Osteoblast (primary cell): ENCODE measurements at regions not wholly inside any gene's neighbourhood (a gene's known extent, or its start where the extent isn't known, plus 50 kb on each side); places are given as distances from the start of the nearest gene placed in this dataset.

ENCODE experiments used
- DNase-seq: peaks from one replicate; pipeline ENCODE4 v3.0.0; 2011; ENCODE audit warnings: low spot score, mixed read lengths; ENCODE audit not compliant: insufficient read length; ENCODE audit errors: missing footprints
- H2AFZ ChIP-seq: 2 replicates; pipeline ENCODE4 v1.6.0; 2011; ENCODE audit warnings: mild to moderate bottlenecking, low read length
- H3K27ac ChIP-seq: 2 replicates; pipeline ENCODE4 v1.5.1; 2011; ENCODE audit warnings: mild to moderate bottlenecking, low read depth, low read length, moderate library complexity
- H3K27me3 ChIP-seq: 2 replicates; pipeline ENCODE4 v1.6.0; 2012; ENCODE audit warnings: mild to moderate bottlenecking, control low read depth, inconsistent platforms, low read length, moderate library complexity; ENCODE audit not compliant: insufficient read depth
- H3K36me3 ChIP-seq: 2 replicates; pipeline ENCODE4 v1.5.1; 2011; ENCODE audit warnings: mild to moderate bottlenecking, low read length, control low read depth, moderate library complexity; ENCODE audit not compliant: insufficient read depth
- H3K4me1 ChIP-seq: 2 replicates; pipeline ENCODE4 v1.5.1; 2011; ENCODE audit warnings: mild to moderate bottlenecking, low read length, control low read depth, moderate library complexity; ENCODE audit not compliant: insufficient read depth
- H3K4me2 ChIP-seq: 2 replicates; pipeline ENCODE4 v1.6.0; 2011; ENCODE audit warnings: mild to moderate bottlenecking, low read length; ENCODE audit not compliant: insufficient read depth
- H3K4me3 ChIP-seq: fragments of 200-600 bp; sonication (generic); 3 replicates; pipeline ENCODE4 v1.5.1; 2012; ENCODE audit warnings: mild to moderate bottlenecking, low read length, inconsistent platforms; ENCODE audit not compliant: insufficient read depth
- H3K79me2 ChIP-seq: 2 replicates; pipeline ENCODE4 v1.6.0; 2012; ENCODE audit warnings: mild to moderate bottlenecking, low read length, control low read depth, inconsistent platforms; ENCODE audit not compliant: insufficient read depth
- H3K9me3 ChIP-seq: 2 replicates; pipeline ENCODE4 v1.5.1; 2011; ENCODE audit warnings: low read depth, low read length, control low read depth
- H4K20me1 ChIP-seq: 2 replicates; pipeline ENCODE4 v1.6.0; 2012; ENCODE audit warnings: mild to moderate bottlenecking, low read length, control low read depth; ENCODE audit not compliant: insufficient read depth
- TF ChIP-seq, protein P1 (sequence below): IDR thresholded peaks from 2 replicates; pipeline ENCODE4 v1.5.1; 2011; ENCODE audit warnings: mild to moderate bottlenecking, low read depth, low read length, moderate library complexity; ENCODE audit errors: extremely low read depth

DNA sequence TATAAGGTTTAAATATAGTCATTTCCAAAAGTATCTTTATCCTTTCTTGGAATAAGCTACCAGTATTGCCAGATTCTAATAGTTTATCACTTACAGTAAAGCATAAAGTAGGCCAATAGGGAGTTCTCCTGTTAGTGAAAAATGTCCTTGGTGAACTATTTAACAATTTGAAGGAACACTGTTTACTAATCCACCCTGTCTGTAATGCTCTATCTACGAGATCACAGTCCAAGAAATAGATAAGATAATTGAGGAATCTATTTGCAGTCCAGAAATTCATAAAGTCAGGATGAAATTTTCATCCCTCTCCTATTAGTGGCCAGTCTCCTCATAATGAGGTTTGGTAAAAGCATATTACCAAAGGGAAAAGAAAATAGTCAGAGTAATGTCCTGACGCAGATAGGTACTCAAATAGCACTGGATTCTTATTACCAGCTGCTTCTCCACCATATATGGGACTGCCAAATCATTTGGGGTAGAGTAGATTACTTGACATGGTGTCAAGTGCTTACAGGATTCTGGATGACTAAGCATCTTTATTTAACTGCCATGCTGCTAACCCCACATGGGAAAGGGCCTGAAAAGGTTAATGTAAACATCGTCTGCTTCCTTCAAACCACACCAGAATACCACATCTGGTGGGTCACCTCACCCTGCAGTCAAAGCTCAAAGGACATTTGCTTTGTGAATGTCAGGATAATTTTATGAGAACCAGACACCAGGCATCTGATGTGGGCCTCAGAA is 808.1 kb downstream of the EFNA5 start:
- Histone ChIP-seq H3K4me3 (no peak overlapping the region), H3K4me1 (no peaks in the 10 kb centered on the region), H3K27me3 (no peaks in the 10 kb centered on the region), H3K9me3 (no peaks in the 10 kb centered on the region), H3K27ac (no peak overlapping the region), H4K20me1 (no peaks in the 10 kb centered on the region), H3K4me2 (no peak overlapping the region), H3K79me2 (no peaks in the 10 kb centered on the region), H3K36me3 (no peaks in the 10 kb centered on the region), H2AFZ (no peak overlapping the region)
- TF ChIP-seq, protein P1, sequence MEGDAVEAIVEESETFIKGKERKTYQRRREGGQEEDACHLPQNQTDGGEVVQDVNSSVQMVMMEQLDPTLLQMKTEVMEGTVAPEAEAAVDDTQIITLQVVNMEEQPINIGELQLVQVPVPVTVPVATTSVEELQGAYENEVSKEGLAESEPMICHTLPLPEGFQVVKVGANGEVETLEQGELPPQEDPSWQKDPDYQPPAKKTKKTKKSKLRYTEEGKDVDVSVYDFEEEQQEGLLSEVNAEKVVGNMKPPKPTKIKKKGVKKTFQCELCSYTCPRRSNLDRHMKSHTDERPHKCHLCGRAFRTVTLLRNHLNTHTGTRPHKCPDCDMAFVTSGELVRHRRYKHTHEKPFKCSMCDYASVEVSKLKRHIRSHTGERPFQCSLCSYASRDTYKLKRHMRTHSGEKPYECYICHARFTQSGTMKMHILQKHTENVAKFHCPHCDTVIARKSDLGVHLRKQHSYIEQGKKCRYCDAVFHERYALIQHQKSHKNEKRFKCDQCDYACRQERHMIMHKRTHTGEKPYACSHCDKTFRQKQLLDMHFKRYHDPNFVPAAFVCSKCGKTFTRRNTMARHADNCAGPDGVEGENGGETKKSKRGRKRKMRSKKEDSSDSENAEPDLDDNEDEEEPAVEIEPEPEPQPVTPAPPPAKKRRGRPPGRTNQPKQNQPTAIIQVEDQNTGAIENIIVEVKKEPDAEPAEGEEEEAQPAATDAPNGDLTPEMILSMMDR: no peak
- no peak for DNase-seq

DNA sequence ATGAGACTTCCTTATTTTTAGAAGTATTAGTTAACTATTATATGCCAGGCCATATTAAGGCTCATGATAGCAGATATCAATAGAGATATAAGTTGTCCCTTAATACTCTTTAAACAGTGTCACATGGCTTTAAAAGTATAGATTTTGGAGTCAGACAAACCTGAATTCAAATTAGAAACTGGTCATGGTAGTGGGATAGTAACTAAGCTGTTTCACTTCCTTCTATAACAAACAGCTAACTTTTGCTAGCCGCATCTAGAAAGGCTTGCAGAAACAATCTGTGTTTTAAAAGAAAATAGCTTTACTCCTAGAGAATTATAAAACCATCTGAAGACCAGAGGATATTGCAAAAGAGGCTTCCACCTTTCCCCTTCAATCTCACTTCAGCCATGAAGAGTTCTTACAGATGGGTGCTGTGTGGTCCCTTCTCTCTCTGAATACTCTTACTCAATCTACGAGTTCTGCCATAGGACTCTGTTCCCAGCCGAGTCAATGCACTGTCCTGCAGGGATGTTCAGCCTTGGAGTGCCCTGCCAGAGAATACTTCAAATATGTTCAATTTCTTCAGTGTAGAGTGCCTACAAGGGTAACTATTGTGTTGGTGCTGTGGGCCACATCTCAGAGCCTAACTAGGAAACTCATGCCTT is 810.2 kb downstream of the EFNA5 start:
- H3K9me3 ChIP-seq: no peaks in the 10 kb centered on the region
- H3K4me3 ChIP-seq: no peak overlapping the region
- no peaks in the 10 kb centered on the region for H3K36me3 ChIP-seq
- DNase-seq: no peak
- H3K4me2 ChIP-seq: no peak overlapping the region
- TF ChIP-seq, protein P1: no peak
- H3K27me3 ChIP-seq: no peaks in the 10 kb centered on the region
- no peaks in the 10 kb centered on the region for H3K4me1 ChIP-seq
- no peaks in the 10 kb centered on the region for H4K20me1 ChIP-seq
- H3K27ac ChIP-seq: no peak overlapping the region
- H2AFZ ChIP-seq: no peak overlapping the region
- no peaks in the 10 kb centered on the region for H3K79me2 ChIP-seq

- H3K27ac ChIP-seq: no peak overlapping the region
- H3K4me3 ChIP-seq: no peak overlapping the region
- no peak for DNase-seq
- no peaks in the 10 kb centered on the region for H3K79me2 ChIP-seq
- H3K36me3 ChIP-seq: no peaks in the 10 kb centered on the region
- H3K27me3 ChIP-seq: no peaks in the 10 kb centered on the region
- H3K4me2 ChIP-seq: no peak overlapping the region
- no peaks in the 10 kb centered on the region for H4K20me1 ChIP-seq
- H2AFZ ChIP-seq: no peak overlapping the region
- H3K9me3 ChIP-seq: peaks cover 3% of the 10 kb centered on the region
- TF ChIP-seq, protein P1: no peak
- H3K4me1 ChIP-seq: no peaks in the 10 kb centered on the region
These were observed 812.1 kb downstream of the EFNA5 start for GRCh38 chr5:106858616-106859015.

DNA sequence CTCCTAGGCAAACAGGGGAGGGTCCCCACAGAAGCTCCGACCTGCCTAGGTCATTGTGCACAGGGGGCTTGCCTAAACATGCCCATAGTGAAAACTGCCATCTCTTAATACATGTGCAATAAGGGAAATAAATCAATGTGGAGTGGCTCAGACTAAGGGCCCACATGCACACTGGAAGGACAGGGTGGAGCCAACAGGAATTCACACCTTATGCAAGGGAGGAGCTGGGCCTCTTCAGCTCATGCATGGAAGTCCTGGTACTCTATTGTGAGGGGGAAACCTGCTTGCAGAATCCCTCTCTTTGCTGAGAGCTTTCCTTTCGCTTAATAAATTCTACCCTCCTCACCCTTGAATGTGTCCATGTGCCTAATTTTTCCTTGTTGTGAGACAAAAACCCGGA is 815.8 kb downstream of the EFNA5 start:
- TF ChIP-seq, protein P1: no peak
- Histone ChIP-seq H3K9me3 (peaks cover 3% of the 10 kb centered on the region), H3K4me3 (no peak overlapping the region), H3K4me1 (no peaks in the 10 kb centered on the region), H4K20me1 (no peaks in the 10 kb centered on the region), H2AFZ (no peak overlapping the region), H3K36me3 (no peaks in the 10 kb centered on the region), H3K27me3 (no peaks in the 10 kb centered on the region), H3K79me2 (no peaks in the 10 kb centered on the region), H3K4me2 (no peak overlapping the region), H3K27ac (no peak overlapping the region)
- DNase-seq: no peak
